GM18498 (cell line): ENCODE measurements at regions not wholly inside any gene's neighbourhood (a gene's known extent, or its start where the extent isn't known, plus 50 kb on each side); places are given as distances from the start of the nearest gene placed in this dataset.

Experiments
- ATAC-seq: cut with Tn5 transposase; IDR thresholded peaks from one replicate; pipeline ENCODE4 v1.9.1; 2021; ENCODE audit warnings: mild to moderate bottlenecking, moderate library complexity; ENCODE audit not compliant: unreplicated experiment

DNA sequence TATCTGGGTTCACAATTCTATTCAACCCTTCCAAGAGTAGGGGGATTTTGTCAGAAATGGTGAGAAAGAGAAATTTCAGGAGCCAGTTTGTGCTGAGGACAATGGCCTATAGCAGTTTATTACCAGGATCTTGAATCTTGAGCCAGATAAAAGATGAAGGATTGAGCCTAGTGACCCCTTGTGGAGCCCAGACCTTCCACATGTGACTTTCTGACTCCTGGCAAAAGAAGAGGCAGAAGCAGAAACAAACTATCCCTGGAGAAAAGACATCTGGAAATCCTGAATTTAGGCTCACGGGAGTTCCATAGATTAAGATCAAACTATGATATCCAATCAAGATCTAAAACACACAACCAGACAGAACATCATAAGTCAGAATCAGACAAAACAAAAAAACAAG, 60.9 kb upstream of the CHRM2 start:
- no peak for ATAC-seq

DNA sequence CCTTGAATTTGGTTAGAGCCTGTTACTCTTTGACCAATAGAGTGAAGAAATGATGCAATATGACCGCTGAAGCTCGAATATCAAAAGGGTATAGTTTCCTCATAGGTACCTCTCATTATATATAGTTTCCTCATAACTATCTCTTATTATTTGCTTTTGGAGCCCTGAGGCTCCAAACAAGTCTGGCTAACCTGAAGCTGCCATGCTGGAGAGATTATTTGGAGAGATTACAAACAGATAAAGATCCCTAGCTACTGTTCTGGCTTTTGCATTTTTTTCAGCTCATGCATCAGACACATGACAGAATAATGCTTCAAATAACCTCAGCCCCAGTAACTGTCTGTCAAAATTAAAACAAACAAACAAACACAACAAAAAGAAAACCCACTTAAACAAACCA, 65.4 kb upstream of the CHRM2 start:
- no peak for ATAC-seq

- no peak for ATAC-seq
These were observed 84.5 kb upstream of the CHRM2 start for GRCh38 chr7:136783934-136784333.

DNA sequence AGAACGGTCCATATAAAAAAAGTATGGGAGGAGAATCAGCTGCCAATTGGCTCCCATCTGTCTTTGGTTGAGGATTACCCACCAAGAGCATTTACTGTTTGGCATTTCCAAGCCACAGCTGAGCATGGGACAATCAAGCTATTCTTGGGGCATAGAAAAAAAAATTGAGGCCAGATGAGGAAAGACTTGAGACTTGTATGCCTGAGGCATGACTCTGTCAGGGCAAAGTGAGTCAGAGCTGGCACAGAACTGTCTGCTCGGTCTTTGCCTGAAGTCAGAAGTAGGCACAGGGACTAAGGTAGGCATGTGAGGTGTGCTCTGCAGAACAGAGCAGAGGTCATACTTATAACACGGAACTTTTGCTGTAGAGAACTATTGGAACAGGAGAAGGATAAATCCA, 126.5 kb upstream of the CHRM2 start:
- no peak for ATAC-seq

DNA sequence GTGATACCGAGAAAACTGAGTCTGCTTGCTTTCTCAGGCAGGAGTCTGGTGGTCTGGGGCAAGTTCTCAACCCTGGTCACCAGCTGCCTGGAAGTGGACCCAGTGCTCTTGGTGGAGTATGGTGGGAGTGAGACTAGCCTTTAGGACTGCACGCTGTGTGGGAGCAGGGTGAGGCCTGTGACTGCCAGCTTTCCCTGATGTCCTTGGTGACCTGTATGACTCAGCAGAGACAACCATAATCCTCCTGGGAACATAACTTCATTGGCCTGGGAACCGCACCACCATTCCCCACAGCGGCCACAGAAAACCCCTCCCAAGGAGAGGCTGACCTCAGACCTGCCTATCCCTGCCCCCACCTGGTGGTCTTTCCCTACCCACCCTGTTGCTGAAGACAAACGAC, 139.5 kb upstream of the CHRM2 start:
- ATAC-seq: no peak

GRCh38 chr7:136726460-136726859, 142.0 kb upstream of the CHRM2 start:
- ATAC-seq: no peak

DNA sequence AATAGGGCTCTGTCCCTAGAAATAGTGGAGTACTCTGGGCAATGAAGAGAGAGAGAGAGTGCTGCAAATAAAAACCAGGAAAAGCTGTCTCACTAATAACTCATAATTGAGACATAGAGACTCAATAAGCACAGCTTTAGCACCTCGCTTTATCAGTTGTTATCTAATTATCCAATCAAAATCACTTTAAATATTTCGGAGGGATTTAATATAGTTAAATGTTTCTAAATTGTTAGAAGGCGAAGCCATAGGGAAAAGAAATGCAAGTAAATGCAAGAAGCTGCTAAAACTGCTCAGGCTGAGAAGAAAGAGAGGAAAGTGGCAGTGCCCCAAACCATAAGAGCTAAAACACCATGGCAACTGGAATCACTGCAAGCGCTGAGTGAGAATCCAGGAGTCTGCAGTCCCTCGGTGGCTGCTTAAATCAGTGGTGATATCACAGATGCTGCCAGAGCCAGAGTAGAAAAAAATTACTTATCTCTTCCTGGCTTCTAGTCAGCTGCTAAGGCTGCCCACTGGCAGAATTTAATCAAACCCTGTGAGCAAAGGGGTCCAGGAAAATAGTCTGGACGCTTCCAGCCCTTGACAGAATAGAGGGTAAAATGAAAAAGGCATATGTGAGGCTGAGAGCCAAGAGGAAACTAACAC, 150.4 kb upstream of the CHRM2 start:
- no peak for ATAC-seq

DNA sequence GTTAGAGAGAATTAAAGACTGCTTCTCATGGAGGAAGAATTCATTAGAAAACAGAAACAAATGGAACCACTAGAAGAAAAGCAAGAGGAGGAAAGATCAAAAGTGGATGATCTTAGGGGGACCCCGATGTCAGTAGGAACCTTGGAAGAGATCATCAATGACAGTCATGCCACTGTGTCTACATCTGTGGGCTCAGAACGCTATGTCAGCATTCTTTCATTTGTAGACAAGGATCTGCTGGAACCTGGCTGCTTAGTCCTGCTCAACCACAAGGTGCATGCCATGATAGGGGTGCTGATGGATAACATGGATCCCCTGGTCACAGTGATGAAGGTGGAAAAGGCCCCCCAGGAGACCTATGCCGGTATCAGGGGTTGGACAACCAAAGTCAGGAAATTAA, 154.4 kb upstream of the CHRM2 start:
- no peak for ATAC-seq

DNA sequence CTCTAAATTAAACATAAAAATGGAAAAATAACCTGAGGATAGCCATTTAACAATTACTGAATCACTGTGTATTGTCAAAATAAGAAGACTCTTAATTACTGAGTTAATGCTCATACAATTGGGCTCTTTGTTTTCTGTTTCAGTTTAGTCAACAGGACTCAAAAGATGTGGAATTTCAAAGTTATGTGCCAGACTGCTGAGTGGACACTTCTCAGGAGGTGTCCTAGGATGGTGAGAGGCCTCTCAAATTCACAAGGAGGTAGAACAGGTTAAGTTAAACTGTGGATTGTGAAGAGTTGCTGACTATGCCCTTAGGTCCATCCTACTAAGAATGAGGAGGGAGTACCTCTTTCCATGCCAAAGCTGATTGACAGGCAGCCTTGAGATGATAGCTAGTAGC, 157.7 kb upstream of the CHRM2 start:
- ATAC-seq: no peak

- ATAC-seq: no peak
These were observed 158.6 kb upstream of the CHRM2 start for GRCh38 chr7:136709876-136710275.

GRCh38 chr7:136702913-136703312, 165.5 kb upstream of the CHRM2 start:
- no peak for ATAC-seq

DNA sequence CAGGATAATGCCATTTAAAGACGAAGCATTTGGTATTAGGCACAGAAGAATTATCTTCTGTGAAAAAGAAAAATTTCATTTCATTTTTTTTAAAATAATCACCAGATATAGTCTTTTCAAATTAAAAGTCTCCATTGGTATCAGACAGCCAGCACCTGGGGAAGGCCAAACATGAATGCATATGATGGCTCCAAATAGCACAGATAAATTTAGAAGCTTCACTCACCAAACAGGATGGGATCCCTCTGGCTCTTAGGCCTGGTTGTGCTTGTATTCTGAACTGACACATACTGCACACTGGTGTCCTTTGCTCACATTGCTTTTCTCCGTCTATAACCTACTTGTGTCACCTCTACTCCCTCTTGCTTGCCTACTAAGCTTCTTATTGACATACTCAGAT, 169.5 kb upstream of the CHRM2 start:
- no peak for ATAC-seq

DNA sequence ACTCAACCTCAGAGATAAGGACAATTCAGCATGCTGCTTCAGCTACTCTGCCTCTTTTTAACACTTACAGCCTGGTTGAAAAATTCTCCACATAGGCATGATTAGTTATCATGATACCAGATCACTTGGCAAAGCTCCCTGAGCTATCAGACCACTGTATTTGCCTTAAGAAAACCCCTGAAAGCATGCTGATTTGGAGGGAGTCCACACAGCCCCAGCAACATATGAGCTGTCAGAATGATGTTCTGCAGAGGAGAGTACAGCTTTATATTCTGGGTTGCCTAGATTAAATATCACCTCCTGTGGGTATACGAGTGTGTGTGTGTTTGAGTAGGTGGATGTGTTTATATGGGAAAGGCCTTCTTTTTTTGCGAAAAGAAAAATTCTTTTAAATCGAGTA, 170.2 kb upstream of the CHRM2 start:
- ATAC-seq: no peak

- no peak for ATAC-seq
These were observed 171.2 kb upstream of the CHRM2 start for GRCh38 chr7:136697271-136697670.

GRCh38 chr7:136693166-136694119, 175.0 kb upstream of the CHRM2 start:
- ATAC-seq: no peak

DNA sequence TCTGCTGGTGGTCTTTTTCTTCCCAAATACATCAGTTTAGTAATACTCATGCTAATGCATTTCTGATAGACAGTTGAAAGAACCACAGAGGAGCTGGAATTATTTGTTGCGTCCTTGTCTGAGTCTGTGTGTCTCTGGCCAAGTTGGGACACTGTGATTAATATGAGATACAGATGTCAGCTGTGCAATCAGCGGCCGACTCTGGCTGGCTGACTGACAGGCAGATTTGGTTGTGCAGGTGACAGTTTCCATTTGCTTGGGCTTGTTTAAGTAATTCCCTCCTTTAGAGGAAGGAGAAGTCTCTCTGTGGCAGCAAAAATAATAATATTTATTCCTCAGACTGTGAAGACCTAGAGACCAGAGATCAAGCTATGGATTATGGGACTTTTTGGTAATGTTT, 176.2 kb upstream of the CHRM2 start:
- no peak for ATAC-seq

GRCh38 chr7:136688601-136689000, 179.9 kb upstream of the CHRM2 start:
- no peak for ATAC-seq

DNA sequence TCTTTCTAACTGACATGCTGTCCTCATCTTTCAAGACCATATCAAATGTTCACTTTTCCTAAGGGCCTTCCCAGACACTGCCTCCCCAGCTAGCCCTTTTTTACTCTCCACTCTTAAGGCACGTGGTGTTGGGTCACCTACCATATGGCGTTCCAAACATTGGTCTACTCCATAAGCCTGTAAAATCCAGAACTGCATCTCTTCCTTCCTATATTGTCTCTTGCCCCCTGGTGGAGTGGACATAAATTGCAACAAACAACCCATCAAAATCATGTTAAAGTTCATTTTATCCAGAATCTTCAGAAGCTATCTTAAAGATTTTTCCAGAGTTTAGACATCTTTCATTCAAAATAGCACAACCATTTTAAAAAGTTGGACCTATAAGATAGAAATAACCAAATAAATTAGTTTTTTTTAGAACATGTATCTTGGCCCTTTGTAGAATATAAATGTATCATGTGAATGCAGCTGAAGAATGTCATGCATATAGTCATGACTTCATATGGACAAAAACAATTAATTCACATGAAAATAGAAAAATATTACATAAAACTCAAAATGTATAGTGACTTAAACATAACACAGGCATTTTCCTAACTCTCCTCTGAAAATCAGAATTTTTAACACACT, 180.6 kb upstream of the CHRM2 start:
- no peak for ATAC-seq

- no peak for ATAC-seq
These were observed 182.8 kb upstream of the CHRM2 start for GRCh38 chr7:136685501-136686173.

GRCh38 chr7:136677471-136678365, 190.7 kb upstream of the CHRM2 start:
- no peak for ATAC-seq
